Stomach (tissue), 4 donors: ENCODE measurements at regions not wholly inside any gene's neighbourhood (a gene's known extent, or its start where the extent isn't known, plus 50 kb on each side); places are given as distances from the start of the nearest gene placed in this dataset.

Source experiments
- CTCF ChIP-seq, 7 experiments: fragments of 450-650 bp in 4 of 7; fragments of 200-600 bp in 3 of 7; sonication (generic) in 3 of 7; IDR thresholded peaks; one replicate each; pipeline ENCODE4 v1.5.1; 2016 to 2019; ENCODE audit warnings: antibody characterized with exemption in 7 of 7, control low read depth in 2 of 7, mild to moderate bottlenecking in 1 of 7
- EP300 ChIP-seq: sonication (generic); formaldehyde crosslinking; IDR thresholded peaks from one replicate; pipeline ENCODE4 v1.6.1; 2017; ENCODE audit warnings: antibody characterized with exemption
- POLR2A ChIP-seq, 4 donors: fragments of 450-650 bp; IDR thresholded peaks; one replicate each; pipeline ENCODE4 v1.6.1; 2016; ENCODE audit warnings: antibody characterized with exemption in 4 of 4, control low read depth in 2 of 4, mild to moderate bottlenecking in 1 of 4, moderate library complexity in 1 of 4
- POLR2AphosphoS5 ChIP-seq, 3 donors: sonication (generic); formaldehyde crosslinking; IDR thresholded peaks; one replicate each; pipeline ENCODE4 v1.6.1; 2016; ENCODE audit warnings: antibody characterized with exemption in 3 of 3

- TF ChIP-seq CTCF (IDR thresholded peaks at IDR 0.05), result no peak
- TF ChIP-seq POLR2AphosphoS5 (IDR thresholded peaks at IDR 0.05), result no peak
- TF ChIP-seq EP300, result no peak
- no peak for TF ChIP-seq POLR2A (IDR thresholded peaks at IDR 0.05)
These were observed 213.7 kb downstream of the TLR4 start for GRCh38 chr9:117917873-117918272.
